GM18870 (cell line): ENCODE measurements at regions not wholly inside any gene's neighbourhood (a gene's known extent, or its start where the extent isn't known, plus 50 kb on each side); places are given as distances from the start of the nearest gene placed in this dataset.
"Not testable (repeated sequence)": the region's sequence is repeated elsewhere in the genome, so short reads cannot be mapped to it uniquely, and the experiment has no call there.

ENCODE experiments used
- ATAC-seq: cut with Tn5 transposase; IDR thresholded peaks from one replicate; pipeline ENCODE4 v1.9.1; 2021; ENCODE audit warnings: moderate library complexity; ENCODE audit not compliant: unreplicated experiment

DNA sequence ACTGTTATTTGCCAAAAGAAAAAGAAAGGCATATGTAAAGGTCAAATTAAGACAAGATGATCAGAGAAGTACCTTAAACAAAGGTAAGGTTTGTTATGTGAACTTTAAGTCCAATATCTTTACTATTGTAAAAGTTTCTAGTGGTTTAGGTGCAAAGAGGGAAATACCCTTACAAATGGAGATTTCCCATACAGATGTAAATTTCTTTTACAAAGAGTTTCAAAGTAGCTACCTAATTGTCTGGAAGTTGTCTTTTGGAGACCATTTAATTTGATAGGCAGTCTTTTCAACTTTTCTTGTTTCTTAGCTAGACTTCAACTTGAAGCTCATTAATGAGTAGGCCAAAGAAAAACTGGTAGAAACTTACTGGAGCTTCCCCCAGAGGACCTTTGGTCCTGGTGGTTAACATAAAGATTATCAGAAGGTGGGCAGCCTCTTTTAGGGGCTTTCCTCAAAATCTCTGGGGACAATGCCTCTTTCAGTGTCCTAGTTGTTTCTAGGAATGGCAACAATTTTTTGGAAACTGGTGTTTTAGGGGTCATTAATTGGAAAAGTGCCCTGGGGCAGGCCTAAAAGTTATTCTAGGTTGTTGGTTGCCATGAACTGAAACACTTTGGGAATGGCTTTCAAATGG lies 297.3 kb downstream of the GUCY2F start:
- ATAC-seq = no peak

DNA sequence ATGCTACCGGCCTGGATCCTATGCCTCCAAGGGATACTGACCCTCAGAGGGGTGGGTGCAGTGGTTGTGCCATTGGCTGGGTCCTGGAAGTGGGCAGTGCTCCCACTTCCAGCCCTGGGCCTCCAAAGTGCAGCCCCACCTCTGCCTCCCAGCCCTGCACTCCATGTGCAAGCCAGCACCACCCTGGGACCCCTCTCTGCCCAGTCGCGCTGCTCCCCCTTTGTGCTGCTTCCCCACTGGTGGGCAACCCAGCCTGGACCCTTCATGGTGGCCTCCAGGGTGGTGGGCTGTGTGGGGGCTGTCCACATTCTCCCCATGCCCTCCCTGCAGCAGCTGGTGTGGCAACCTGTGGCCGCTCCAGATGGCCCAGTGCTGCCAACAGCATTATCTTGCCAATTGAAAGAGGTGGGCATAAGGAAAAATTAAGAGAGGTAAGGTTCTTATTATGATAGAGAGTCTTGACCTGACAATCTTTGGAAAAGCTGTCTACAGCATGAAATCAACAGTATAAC lies 309.7 kb downstream of the GUCY2F start:
- no peak for ATAC-seq

DNA sequence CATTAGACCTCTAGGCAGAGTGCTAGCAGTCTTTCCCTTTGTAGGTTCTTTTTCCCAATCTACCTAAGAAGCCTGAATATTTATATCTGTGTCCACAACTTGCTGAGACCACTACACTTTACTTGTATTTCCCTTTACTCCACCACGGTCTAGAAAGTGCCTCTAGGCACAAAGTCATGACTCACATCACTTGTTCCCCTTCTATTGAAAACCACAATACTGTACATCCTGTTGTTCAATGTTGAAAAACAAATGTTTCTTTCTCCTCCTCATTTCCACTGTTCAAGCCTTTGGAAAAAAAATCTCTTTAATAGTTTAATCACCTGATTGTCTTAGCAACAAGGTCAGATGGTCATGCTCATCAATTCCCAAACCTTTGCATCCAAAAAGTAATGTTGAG lies 326.7 kb downstream of the GUCY2F start:
- no peak for ATAC-seq

DNA sequence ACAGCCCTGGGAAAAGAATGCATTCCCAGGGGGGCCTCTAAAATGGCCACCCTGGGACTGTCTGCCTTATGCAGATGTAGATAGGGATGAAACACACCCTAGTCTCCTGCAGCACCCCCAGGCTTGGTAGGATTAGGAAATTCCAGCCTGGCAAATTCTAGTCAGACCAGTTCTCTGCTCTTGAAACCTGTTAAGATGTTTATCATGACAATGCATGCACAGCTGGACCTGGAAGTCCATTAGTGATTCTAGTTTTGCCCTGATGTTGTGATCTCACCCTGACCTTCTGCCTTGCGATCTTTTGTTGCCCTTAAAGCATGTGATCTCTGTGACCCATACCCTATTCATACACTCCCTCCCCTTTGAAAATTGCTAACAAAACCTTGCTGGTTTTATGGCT lies 337.7 kb downstream of the GUCY2F start:
- not testable (repeated sequence) for ATAC-seq

DNA sequence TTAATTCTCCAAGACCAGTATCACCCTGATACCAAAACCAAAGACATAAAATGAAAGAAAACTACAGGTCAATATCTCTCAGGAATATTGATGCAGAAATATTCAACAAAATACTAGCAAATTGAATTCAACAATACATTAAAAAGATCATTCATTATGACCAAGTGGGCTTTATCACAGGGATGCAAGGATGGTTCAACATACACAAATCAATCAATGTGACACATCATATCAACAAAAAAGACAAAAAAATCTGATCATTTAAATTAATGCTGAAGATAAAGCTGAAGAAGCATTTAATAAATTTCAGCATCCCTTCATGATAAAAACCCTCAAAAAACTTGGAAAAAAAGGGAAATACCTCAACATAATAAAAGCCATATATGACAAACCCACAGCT lies 341.4 kb downstream of the GUCY2F start:
- no peak for ATAC-seq

DNA sequence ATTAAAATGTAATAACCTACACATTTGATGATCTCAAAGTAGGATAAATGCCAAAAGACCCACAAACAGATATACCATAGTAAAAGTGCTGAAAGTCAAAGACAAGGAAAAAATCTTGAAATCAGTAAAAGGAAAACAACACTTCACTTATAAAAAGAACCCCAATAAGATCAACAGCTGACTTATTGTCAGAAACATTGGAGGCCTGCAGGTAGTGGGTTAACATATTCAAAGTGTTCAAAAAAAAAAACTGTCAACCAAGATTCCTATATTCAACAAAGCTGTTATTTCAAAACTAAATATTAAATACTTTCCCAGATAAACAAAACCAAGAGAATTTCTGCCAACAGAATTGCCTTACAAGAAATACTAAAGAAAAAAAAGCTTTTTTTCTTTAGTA lies 347.1 kb downstream of the GUCY2F start:
- no peak for ATAC-seq

DNA sequence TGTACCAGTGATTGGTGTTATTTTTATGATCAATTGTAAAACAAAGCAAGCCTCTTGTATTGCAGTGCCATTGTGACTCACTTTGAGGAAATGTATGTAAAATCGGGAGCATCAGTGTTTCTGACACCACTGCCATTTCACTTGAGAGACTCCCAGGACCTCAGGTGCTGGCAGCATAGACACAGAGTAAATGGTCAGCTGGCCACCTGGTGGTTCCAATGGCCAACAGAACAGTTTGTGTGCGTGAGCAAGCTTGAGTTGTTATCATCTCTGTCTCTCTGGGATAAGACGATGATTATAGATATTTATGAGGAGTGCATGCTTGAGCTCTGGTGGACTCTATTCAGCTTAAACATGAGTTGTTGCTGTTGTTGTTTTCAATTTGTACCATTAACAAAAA lies 356.6 kb downstream of the GUCY2F start:
- no peak for ATAC-seq

DNA sequence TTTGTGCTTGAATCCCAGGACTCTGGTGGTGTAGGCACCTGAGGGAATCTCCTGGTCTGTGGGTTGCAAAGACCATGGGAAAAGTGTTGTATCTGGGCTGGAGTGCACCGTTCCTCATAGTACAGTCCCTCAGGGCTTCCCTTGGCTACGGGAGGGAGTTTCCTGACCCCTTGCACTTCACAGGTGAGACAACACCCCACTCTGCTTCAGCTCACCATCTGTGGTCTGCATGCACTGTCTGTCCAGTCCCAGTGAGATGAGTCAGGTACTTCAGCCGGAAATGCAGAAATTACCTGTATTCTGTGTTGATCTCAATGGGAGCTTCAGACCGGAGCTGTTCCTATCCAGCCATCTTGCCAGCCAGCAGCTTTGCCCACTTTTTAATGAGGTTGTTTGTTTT lies 353.0 kb upstream of the IRS4 start:
- no peak for ATAC-seq

DNA sequence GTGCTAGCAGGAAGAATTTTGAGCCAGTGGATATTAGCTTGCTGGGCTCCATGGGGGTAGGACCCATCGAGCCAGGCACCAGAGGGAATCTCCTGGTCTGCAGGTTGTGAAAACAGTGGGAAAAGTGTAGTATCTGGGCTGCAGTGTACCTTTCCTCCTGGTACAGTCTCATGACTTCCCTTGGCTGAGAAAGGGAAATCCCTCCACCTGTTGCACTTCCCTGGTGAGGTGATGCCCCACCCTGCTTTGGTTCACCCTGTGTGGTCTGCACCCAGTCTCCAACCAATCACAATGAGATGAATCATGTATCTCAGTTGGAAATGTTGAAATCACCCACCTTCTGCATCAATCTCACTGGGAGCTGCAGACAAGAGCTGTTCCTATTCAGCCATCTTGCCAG lies 341.4 kb upstream of the IRS4 start:
- ATAC-seq = no peak

DNA sequence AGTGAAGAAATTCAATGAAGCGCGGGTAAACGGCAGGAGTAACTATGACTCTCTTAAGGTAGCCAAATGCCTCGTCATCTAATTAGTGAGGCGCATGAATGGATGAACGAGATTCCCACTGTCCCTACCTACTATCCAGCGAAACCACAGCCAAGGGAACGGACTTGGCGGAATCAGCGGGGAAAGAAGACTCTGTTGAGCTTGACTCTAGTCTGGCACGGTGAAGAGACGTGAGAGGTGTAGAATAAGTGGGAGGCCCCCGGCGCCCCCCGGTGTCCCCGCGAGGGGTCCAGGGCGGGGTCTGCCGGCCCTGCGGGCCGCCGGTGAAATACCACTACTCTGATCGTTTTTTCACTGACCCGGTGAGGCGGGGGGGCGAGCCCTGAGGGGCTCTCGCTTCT lies 317.8 kb upstream of the IRS4 start:
- not testable (repeated sequence) for ATAC-seq

DNA sequence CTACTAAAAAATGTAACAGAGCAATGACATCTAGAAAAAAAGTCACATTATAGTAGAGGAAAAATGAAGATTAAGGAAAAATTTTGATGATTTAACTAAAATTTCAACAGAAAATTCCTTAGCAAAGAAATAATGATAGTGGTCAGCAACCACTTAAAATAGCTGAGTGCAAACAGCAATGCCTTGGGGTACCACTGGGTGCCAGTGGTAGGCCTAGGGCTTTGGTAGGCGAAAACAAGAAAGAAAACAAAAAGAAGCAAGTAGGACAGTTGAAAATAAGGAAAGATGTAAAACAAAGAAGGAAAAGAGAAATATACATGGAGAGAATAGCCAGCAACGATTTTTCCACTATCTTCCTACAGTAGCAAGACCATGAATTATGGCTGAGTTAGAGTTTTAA lies 313.5 kb upstream of the IRS4 start:
- ATAC-seq = no peak

DNA sequence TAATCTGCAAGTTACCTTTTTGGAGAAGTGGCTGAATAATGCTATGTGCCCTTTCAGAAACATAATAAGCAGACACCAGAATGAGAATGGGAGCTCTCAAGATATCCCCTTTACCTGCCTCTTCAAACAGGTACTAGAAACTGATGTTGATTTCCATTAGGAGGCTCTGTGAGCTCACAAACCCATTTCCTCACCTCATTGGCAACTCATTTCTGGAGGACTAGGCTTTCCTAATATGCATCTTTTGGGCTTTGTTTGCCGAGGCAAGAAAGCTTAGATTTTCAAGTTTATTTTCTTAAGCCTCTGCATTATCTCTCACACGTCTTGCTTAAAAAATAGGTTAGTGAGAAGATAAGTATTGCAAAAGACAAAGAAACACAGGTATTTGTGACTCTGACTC lies 313.1 kb upstream of the IRS4 start:
- no peak for ATAC-seq

DNA sequence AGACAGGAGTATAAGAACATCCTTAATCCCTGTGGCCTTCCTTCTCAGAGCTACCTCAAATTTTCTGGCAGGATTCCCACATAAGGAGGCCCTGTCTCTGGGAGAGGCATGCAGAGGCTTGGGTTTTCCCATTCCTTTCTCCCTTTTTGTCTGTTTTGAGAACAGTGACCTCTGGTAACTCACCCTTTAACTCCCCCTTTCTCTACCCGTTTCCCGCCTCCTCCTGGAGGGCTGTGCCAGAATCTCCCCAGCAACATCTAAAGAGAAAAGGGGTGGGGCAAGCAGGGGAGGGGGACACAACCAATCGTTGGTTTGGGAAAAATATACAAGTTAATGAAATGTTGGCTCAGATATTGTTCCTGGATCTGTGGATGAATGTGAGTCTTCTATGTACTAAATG lies 303.7 kb upstream of the IRS4 start:
- ATAC-seq = no peak

DNA sequence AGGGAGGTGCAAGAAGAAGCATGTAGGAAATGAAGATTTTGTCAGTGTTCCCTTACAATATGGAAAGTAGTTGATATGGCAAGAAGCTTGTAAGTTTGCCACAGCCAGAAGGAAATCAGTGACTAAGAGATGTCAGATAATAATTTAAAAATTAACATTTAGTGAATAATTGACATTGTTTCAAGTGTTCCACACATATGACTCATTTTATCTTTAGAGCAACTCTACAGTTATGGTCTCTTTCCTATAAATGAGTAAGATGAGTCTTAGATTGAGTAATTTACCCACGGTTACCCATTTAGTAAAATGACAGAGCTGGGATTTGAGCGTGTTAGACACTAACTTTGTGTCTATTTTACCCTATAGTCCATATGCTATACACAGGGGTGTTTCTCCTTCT lies 300.3 kb upstream of the IRS4 start:
- ATAC-seq = peak; percentile 76

DNA sequence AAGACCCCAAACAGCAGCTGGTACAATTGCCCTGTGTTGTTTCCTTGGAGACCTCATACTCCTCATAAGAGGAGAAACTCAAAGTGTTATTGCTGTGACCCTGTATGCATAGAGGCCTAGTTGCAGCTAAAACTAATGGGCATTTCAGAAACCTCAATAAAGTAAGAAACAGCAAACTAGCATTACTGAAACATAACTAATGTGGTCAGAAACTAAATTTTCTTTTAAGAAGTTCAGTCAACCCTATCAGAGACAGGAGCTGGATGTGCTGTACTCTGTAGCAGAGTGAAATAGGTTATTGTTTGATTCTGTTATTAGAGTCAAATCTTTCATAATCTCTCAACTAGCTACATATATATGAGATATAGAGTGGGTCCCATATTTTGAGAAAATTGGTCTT lies 257.5 kb upstream of the IRS4 start:
- no peak for ATAC-seq

DNA sequence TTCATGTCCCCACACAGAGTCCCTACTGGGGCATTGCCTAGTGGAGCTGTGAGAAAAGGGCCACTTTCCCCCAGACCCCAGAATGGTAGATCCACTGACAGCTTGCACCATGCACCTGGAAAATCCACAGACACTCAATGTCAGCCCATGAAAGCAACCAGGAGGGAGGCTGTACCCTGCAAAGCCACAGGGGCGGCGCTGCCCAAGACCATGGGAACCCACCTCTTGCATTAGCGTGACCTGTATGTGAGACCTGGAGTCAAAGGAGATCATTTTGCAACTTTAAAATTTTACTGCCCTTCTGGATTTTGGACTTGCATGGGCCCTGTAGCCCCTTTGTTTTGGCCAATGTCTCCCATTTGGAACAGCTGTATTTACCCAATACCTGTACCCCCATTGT lies 236.5 kb upstream of the IRS4 start:
- not testable (repeated sequence) for ATAC-seq

DNA sequence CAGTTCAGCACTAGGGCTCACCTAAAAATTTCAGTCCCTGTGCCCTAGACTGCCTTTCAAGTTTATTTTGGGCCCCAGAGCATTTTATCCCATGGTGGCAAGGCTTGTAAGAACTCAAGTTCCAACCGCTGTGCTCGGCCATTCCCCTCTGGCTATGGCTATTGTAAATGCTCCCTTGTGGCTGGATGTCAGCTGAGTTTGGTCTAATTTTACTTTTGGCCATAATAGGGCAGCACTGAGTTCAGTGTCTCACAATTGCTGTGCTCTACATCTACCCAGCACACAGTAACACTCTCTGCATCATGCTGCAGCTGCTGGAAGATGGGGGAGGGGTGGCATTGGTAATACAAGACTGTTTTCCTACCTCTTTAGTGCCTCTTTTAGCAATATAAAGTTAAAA lies 210.8 kb upstream of the IRS4 start:
- ATAC-seq = no peak

DNA sequence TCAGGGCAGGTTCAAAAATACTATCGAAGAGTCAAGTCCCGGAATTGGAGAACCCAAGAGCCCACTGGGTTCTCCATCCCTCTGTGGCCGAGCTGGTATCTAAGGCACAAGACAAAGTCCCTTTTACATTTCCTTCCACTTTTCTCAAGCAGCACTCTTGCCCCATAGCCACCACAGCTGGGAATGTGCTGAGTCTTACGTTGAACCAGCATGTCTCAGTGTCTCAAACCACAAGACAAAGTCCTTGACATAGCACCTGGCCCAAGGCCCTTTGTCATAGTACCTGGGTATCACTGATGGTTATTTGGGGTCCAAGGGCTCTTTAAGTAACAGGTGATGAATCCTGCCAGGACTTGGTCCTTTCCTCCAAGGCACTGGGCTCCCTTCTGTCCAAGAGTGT lies 210.2 kb upstream of the IRS4 start:
- ATAC-seq = no peak

DNA sequence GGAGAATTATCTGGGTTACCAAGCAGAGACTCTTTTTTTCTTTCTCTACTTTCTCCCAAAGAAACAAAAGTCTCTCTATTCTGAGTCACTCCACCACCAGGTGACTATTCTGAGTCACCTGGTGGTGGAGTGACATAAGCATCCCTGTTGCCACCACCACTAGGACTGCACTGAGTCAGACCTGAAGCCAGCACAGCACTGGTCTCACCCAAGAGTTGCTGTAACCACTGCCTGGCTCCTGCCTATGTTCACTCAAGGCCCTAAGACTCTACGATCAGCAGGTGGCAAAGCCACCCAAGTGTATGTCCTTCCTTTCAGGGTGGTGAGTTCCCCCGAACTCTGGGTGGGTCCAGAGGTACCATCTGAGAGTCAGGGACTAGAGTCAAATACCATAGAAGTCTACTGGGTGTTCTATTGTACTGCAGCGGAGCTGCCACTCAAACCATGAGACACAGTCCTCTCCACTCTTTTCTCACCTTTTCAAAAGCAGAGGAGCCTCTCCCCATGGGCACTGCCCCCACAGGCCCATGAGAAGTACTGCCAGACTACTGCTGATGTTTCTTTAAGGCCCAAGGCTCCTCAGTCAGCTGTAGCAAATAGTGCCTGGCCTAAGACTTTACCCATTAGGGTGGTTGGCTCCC lies 209.6 kb upstream of the IRS4 start:
- ATAC-seq = no peak

DNA sequence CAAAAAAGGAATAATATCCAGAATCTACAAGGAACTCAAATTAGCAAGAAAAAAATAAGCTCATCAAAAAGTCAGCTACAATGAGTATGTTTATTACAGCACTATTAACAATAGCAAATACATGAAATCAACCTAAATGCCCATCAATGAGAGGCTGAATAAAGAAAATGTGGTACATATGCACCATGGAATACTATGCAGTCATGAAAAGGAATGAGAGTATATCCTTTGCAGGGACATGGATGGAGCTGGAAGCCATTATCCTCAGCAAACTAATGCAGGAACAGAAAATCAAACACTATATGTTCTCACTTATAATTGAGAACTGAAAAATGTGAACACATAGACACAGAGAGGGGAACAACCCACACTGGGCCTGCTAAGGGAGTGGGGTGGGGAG lies 178.4 kb upstream of the IRS4 start:
- ATAC-seq = no peak

DNA sequence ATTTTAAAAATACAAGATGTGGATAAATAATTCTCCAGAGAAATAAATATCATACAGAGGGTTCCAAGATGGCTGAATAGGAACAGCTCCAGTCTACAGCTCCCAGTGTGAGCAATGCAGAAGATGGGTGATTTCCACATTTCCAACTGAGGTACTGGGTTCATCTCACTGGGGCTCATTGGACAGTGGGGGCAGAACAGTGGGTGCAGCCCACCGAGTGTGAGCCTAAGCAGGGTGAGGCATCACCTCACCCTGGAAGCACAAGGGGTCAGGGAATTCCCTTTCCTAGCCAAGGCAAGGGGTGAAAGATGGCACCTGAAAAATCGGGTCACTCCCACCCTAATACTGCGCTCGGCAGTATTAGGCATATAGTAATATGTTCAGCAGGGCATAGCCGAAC lies 167.5 kb upstream of the IRS4 start:
- ATAC-seq = not testable (repeated sequence)

DNA sequence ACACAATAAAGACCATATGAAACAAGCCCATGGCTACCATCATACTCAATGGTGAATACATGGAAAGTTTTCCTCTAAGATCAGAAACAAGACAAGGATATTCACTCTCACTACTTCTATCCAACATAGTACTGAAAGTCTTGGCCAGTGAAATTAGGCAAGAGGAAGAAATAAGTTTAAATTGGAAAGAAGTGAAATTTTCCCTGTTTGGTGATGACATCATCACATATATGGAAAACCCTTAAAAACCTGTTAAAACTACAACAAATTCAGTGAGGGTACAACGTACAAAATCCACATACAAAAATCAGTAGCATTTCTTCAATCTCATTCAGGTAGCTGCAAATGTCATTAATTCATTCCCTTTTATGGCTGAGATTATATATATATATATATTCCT lies 164.0 kb upstream of the IRS4 start:
- ATAC-seq = no peak

DNA sequence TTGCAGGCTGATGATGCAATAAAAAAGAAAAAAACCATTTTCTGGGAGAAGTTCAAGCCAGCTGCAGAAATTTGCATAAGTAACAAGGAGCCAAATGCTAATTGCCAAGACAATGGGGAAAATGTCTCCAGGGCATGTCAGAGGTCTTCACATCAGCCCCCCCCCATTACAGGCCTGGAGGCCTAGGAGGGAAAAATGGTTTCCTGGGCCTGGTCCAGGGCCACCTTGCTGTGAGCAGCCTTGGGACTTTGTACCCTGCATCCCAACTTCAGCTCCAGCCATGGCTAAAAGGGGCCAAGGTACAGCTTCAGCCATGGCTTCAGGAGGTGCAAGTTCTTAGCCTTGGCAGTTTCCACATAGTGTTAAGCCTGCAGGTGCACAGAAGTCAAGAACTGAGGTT lies 160.0 kb upstream of the IRS4 start:
- not testable (repeated sequence) for ATAC-seq
